ENCODE measurements at regions not wholly inside any gene's neighbourhood (a gene's known extent, or its start where the extent isn't known, plus 50 kb on each side); places are given as distances from the start of the nearest gene placed in this dataset.
A peak's percentile ranks its signal among the peaks of the same experiment; 100 is the strongest.

DNA sequence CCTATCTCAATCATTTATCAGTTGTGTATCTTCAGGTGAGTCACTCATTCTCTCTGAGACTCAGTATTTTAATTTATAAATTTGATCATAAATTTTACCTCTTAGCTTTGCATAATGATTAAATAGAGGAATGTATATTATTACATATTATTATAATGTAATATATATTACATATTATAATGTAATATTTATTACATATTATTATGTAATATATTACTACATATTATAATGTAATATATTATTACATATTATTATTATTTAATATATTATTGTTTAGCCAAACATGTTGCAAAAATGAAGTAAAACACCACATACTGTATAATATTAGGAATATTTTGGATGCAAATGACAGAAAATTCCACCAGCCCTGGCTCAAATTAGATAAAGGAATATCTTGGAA is 104.7 kb upstream of the NFIA start:
- H3K4me3 ChIP-seq (ENCODE audit: low read depth, low read length): no peak overlapping the region
- POLR2A ChIA-PET: no interaction called here
- CTCF ChIA-PET: interaction anchor here (1.3 to 4.7 kb wide), 3 partner anchors 68 to 476 kb away, joined by 3 to 49 read pairs (median 4); no protein-coding TSS in a partner anchor
- no peaks in the 10 kb centered on the region for H3K27me3 ChIP-seq (ENCODE audit: control insufficient read depth, insufficient read depth, low read length)
- TF ChIP-seq, protein P1, sequence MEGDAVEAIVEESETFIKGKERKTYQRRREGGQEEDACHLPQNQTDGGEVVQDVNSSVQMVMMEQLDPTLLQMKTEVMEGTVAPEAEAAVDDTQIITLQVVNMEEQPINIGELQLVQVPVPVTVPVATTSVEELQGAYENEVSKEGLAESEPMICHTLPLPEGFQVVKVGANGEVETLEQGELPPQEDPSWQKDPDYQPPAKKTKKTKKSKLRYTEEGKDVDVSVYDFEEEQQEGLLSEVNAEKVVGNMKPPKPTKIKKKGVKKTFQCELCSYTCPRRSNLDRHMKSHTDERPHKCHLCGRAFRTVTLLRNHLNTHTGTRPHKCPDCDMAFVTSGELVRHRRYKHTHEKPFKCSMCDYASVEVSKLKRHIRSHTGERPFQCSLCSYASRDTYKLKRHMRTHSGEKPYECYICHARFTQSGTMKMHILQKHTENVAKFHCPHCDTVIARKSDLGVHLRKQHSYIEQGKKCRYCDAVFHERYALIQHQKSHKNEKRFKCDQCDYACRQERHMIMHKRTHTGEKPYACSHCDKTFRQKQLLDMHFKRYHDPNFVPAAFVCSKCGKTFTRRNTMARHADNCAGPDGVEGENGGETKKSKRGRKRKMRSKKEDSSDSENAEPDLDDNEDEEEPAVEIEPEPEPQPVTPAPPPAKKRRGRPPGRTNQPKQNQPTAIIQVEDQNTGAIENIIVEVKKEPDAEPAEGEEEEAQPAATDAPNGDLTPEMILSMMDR (IDR thresholded peaks at IDR 0.05; ENCODE audit: insufficient read depth, low read depth, low read length): no peak
- H3K36me3 ChIP-seq (ENCODE audit: control insufficient read depth, insufficient read depth, low read length): no peaks in the 10 kb centered on the region
- DNase-seq (ENCODE audit: low read depth): no peak

DNA sequence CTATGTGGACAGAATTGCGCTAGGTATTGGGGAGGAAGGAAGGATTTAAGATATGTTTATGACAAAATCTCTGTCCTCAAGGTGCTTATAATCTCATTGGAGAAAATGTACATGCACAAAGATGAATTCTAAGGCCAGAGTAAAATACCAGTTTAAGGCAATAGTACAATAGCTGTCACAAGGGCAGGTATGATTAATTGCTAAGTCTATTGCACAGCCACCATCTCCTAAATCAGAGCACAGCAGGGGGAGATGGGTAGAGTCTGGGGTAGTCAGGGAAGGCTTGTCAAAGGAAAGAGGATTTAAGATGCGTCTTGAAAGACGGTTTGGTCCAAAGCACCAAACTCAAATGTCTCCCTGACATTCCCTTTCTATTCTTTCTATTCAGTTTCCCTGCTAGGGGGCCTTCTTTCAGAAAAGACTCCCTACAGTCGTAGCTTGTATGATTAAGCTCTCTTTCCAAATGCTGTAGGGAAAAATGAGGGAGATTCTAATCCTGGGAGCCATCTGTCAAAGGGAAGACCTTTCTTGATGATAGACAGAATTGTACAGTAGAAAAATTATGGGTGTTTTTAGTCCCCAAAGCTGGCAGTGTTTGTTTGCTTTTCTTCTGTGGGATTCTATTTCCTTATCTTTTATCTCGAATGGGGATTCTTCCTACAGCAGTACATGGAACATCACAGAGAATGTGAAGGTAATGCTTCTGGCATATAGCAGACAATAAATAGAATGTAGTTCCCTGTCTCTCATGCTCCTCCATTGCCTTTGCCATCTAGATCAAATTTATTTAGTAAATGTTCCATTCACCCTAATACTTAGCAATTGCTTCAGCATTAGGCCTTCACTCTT is 107.6 kb upstream of the NFIA start:
- no peak overlapping the region for H3K4me3 ChIP-seq (ENCODE audit: low read depth, low read length)
- no peaks in the 10 kb centered on the region for H3K36me3 ChIP-seq (ENCODE audit: control insufficient read depth, insufficient read depth, low read length)
- ChIA-PET POLR2A (no interaction called here), CTCF (interaction anchor here (1.0 to 2.3 kb wide), 2 partner anchors 10 to 68 kb away, joined by 3 to 10 read pairs; no protein-coding TSS in a partner anchor)
- DNase-seq (ENCODE audit: low read depth): no peak
- TF ChIP-seq, protein P1 (IDR thresholded peaks at IDR 0.05; ENCODE audit: insufficient read depth, low read depth, low read length): no peak
- H3K27me3 ChIP-seq (ENCODE audit: control insufficient read depth, insufficient read depth, low read length): no peaks in the 10 kb centered on the region

DNA sequence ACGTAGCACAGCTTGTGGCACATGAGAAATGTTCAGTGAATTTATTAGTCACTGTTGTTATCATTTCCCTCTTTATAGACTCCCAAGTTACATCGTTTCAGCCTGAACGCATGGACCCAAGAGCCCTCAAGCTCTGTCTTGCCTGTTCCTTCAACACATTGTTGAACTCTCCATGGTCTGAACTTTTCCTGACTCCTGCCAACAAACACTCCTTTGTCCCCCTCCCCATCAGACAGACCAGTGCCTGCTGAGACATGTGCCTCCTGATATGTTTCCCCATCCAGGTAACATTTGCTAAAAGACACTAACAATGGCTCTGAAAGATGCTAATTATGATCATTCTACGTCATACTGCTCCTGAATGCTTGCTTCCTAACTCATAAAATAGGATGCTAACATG is 108.7 kb upstream of the NFIA start:
- CTCF ChIA-PET: interaction anchor here (0.5 to 2.3 kb wide), 4 partner anchors 11 to 479 kb away, joined by 3 to 10 read pairs (median 6); no protein-coding TSS in a partner anchor
- TF ChIP-seq, protein P1 (IDR thresholded peaks at IDR 0.05; ENCODE audit: insufficient read depth, low read depth, low read length): no peak
- POLR2A ChIA-PET: no interaction called here
- no peaks in the 10 kb centered on the region for H3K36me3 ChIP-seq (ENCODE audit: control insufficient read depth, insufficient read depth, low read length)
- H3K4me3 ChIP-seq (ENCODE audit: low read depth, low read length): no peak overlapping the region
- no peaks in the 10 kb centered on the region; the same call in 1 of the 2 replicates for H3K27me3 ChIP-seq (ENCODE audit: control insufficient read depth, insufficient read depth, low read length)
- DNase-seq (ENCODE audit: low read depth): no peak

DNA sequence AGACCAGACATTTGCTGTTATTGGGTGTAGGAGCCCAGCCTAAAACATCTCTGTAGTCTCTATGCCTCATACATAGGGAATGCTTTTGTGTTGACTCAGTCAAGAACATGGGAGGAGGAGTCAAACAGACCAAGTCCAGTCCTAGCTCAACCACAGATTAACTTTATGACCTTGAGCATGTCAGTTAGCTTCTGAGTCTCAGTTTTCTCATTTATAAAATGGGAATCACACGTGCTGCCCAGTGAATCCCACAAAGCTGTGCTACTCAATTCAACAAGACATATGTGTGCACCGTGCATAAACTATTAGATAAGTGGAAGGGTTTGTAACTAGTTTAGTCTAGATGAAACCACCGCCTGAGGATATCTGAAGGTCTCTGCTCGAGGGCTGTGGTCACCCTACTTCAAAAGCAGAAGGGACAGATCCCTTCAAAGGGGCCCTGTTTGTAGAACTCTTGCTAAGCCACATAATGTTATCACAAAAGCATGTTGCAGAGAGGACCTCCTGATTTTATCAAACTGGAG is 109.5 kb upstream of the NFIA start:
- TF ChIP-seq, protein P1 (IDR thresholded peaks at IDR 0.05; ENCODE audit: insufficient read depth, low read depth, low read length): no peak
- CTCF ChIA-PET: interaction anchor here (1.0 to 2.3 kb wide), 4 partner anchors 12 to 480 kb away, joined by 3 to 10 read pairs (median 6); no protein-coding TSS in a partner anchor
- Histone ChIP-seq H3K4me3 (ENCODE audit: low read depth, low read length) (no peak overlapping the region), H3K36me3 (ENCODE audit: control insufficient read depth, insufficient read depth, low read length) (no peaks in the 10 kb centered on the region), H3K27me3 (ENCODE audit: control insufficient read depth, insufficient read depth, low read length) (peaks cover 3% of the 10 kb centered on the region)
- DNase-seq (ENCODE audit: low read depth): peak; percentile 48
- POLR2A ChIA-PET: no interaction called here

DNA sequence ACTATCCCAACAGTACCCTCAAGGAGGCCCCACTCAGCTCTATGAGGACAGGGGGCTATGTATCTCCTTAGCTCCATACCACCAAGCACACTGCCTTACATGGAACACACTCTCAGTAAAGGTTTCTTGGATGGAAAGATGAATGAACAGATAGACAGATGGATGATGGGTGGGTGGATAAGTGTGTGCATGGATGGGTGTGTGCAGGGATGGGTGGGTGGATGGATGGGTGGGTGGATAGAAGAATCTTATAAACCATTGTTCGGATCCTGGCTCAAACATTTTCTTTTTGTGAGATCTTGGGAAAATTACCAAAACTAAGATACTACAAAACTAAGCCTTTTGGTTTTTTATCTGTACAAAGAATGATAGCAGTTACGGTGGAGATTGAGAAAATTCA is 111.0 kb upstream of the NFIA start:
- CTCF ChIA-PET: interaction anchor here (0.8 to 4.2 kb wide), 5 partner anchors 7 to 1094 kb away, joined by 3 to 21 read pairs (median 3); no protein-coding TSS in a partner anchor
- DNase-seq (ENCODE audit: low read depth): no peak
- TF ChIP-seq, protein P1 (IDR thresholded peaks at IDR 0.05; ENCODE audit: insufficient read depth, low read depth, low read length): no peak
- Histone ChIP-seq H3K4me3 (ENCODE audit: low read depth, low read length) (no peak overlapping the region), H3K36me3 (ENCODE audit: control insufficient read depth, insufficient read depth, low read length) (no peaks in the 10 kb centered on the region), H3K27me3 (ENCODE audit: control insufficient read depth, insufficient read depth, low read length) (peaks cover 3% of the 10 kb centered on the region)
- POLR2A ChIA-PET: no interaction called here
